ENCODE measurements at regions not wholly inside any gene's neighbourhood (a gene's known extent, or its start where the extent isn't known, plus 50 kb on each side); places are given as distances from the start of the nearest gene placed in this dataset.
A peak's percentile ranks its signal among the peaks of the same experiment; 100 is the strongest.
"Not testable (repeated sequence)": the region's sequence is repeated elsewhere in the genome, so short reads cannot be mapped to it uniquely, and the experiment has no call there.

- DNase-seq, result no peak
These were observed 423.2 kb upstream of the PCDH15 start for GRCh38 chr10:55224007-55224781.

GRCh38 chr10:55223352-55223751, 422.3 kb upstream of the PCDH15 start:
- DNase-seq, result no peak

- no peak for DNase-seq
These were observed 419.9 kb upstream of the PCDH15 start for GRCh38 chr10:55220975-55221374.

GRCh38 chr10:55215699-55216098, 414.7 kb upstream of the PCDH15 start:
- no peak for DNase-seq

- no peak for DNase-seq
These were observed 413.6 kb upstream of the PCDH15 start for GRCh38 chr10:55214608-55215007.

GRCh38 chr10:55212051-55212450, 411.0 kb upstream of the PCDH15 start:
- DNase-seq, result no peak

- no peak for DNase-seq
These were observed 402.8 kb upstream of the PCDH15 start for GRCh38 chr10:55203874-55204273.

GRCh38 chr10:55203319-55203718, 402.3 kb upstream of the PCDH15 start:
- no peak for DNase-seq

GRCh38 chr10:55200020-55200419, 399.0 kb upstream of the PCDH15 start:
- no peak for DNase-seq

- DNase-seq, result no peak
These were observed 390.3 kb upstream of the PCDH15 start for GRCh38 chr10:55191236-55191860.

GRCh38 chr10:55183993-55184392, 383.0 kb upstream of the PCDH15 start:
- DNase-seq, result peak; percentile 44

GRCh38 chr10:55180357-55180756, 379.3 kb upstream of the PCDH15 start:
- DNase-seq, result no peak

GRCh38 chr10:55174419-55174818, 373.4 kb upstream of the PCDH15 start:
- DNase-seq, result no peak

- no peak for DNase-seq
These were observed 368.5 kb upstream of the PCDH15 start for GRCh38 chr10:55169493-55169892.

GRCh38 chr10:55168343-55168742, 367.3 kb upstream of the PCDH15 start:
- DNase-seq, result no peak

- DNase-seq, result no peak
These were observed 362.5 kb upstream of the PCDH15 start for GRCh38 chr10:55163388-55163979.

- not testable (repeated sequence) for DNase-seq
These were observed 361.3 kb upstream of the PCDH15 start for GRCh38 chr10:55162321-55162720.

- no peak for DNase-seq
These were observed 359.7 kb upstream of the PCDH15 start for GRCh38 chr10:55160655-55161283.

- DNase-seq, result no peak
These were observed 357.6 kb upstream of the PCDH15 start for GRCh38 chr10:55158633-55159032.

GRCh38 chr10:55146032-55146431, 345.0 kb upstream of the PCDH15 start:
- DNase-seq, result peak; percentile 77

- no peak for DNase-seq
These were observed 343.0 kb upstream of the PCDH15 start for GRCh38 chr10:55144001-55144400.

GRCh38 chr10:55141892-55142291, 340.9 kb upstream of the PCDH15 start:
- DNase-seq, result no peak

GRCh38 chr10:55137063-55137462, 336.0 kb upstream of the PCDH15 start:
- DNase-seq, result no peak

GRCh38 chr10:55104738-55105137, 303.7 kb upstream of the PCDH15 start:
- DNase-seq, result no peak

All from kidney glomerular epithelial cell (primary cell).